ES-I3 (cell line): ENCODE measurements at regions not wholly inside any gene's neighbourhood (a gene's known extent, or its start where the extent isn't known, plus 50 kb on each side); places are given as distances from the start of the nearest gene placed in this dataset.
"Not testable (repeated sequence)": the region's sequence is repeated elsewhere in the genome, so short reads cannot be mapped to it uniquely, and the experiment has no call there.

Experiments used
- H3K36me3 ChIP-seq: 2 replicates; pipeline ENCODE4 v1.6.1; 2013; ENCODE audit warnings: mild to moderate bottlenecking, low read length, control low read depth, moderate library complexity; ENCODE audit not compliant: insufficient read depth
- H3K4me1 ChIP-seq: 2 replicates; pipeline ENCODE4 v1.6.1; 2013; ENCODE audit warnings: mild to moderate bottlenecking, control low read depth, low read length; ENCODE audit not compliant: insufficient read depth
- H3K9ac ChIP-seq: 2 replicates; pipeline ENCODE4 v1.6.1; 2013; ENCODE audit warnings: low read depth, mild to moderate bottlenecking, low read length, moderate library complexity
- H3K9me3 ChIP-seq: 2 replicates; pipeline ENCODE4 v1.6.1; 2013; ENCODE audit warnings: mild to moderate bottlenecking, low read length, moderate library complexity; ENCODE audit not compliant: control insufficient read depth, insufficient read depth

- H3K4me1 ChIP-seq: no peaks in the 10 kb centered on the region
- no peaks in the 10 kb centered on the region for H3K36me3 ChIP-seq
- no peaks in the 10 kb centered on the region for H3K9me3 ChIP-seq
- no peak overlapping the region for H3K9ac ChIP-seq
These were observed 1269.7 kb upstream of the SPRY2 start for GRCh38 chr13:81610644-81611043.

DNA sequence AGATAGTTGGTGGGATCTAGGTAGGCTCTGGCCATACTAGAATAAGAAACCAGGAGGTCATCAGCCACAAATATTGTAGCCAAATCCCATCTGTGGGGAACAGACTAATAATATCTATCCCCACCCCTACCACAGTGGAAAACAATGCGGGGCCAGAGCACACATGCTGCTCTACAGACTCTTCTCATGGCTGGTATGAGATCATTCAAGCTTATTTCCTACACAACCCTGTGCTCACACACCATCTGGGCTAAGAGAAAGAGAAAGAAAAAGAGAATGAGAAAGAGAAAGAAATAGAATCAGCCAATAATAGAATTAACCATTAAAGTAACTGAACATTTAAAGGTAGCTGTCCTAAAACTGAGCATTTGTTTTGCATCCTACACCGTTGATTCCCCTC is 1268.4 kb upstream of the SPRY2 start:
- Histone ChIP-seq H3K9me3 (no peaks in the 10 kb centered on the region), H3K9ac (no peak overlapping the region), H3K4me1 (no peaks in the 10 kb centered on the region), H3K36me3 (no peaks in the 10 kb centered on the region)

DNA sequence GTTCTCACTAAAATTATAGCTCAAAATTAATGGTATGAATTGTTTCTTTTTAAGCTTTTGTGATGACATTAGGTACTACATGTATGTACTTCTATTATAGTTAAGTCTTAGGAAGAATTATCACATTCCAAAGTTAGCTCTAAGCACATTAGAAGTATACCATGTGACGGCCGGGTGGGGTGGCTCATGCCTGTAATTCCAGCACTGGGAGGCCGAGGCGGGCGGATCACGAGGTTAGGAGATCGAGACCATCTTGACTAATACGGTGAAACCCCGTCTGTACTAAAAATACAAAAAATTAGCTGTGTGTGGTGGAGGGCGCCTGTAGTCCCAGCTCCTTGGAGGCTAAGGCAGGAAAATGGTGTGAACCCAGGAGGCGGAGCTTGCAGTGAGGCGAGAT is 1265.1 kb upstream of the SPRY2 start:
- no peaks in the 10 kb centered on the region for H3K4me1 ChIP-seq
- no peaks in the 10 kb centered on the region for H3K9me3 ChIP-seq
- no peaks in the 10 kb centered on the region for H3K36me3 ChIP-seq
- no peak overlapping the region for H3K9ac ChIP-seq

GRCh38 chr13:81602241-81602640 is 1261.3 kb upstream of the SPRY2 start:
- H3K9ac ChIP-seq: no peak overlapping the region
- H3K4me1 ChIP-seq: no peaks in the 10 kb centered on the region
- H3K36me3 ChIP-seq: no peaks in the 10 kb centered on the region
- no peaks in the 10 kb centered on the region for H3K9me3 ChIP-seq

DNA sequence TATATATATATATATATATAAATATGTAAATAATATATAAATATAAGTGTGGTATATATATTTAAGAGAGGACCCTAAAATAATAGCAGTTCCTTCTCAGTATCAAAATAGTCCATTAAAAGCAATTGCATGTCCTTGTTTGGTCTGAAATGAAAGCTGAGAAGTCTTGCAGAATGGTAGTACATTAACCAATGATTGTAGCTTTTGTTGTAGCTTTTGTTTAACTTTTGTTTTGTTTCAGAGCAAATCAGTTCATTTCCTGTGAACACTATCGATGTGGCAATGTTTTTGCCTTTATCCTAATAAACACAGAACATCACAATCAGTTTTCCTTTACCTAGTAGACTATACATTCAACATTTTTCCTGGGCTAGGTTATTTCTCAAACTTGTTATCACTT is 1256.2 kb upstream of the SPRY2 start:
- no peaks in the 10 kb centered on the region for H3K9me3 ChIP-seq
- no peaks in the 10 kb centered on the region for H3K36me3 ChIP-seq
- no peaks in the 10 kb centered on the region for H3K4me1 ChIP-seq
- H3K9ac ChIP-seq: no peak overlapping the region

GRCh38 chr13:81596224-81596753 is 1255.4 kb upstream of the SPRY2 start:
- H3K9ac ChIP-seq: no peak overlapping the region

DNA sequence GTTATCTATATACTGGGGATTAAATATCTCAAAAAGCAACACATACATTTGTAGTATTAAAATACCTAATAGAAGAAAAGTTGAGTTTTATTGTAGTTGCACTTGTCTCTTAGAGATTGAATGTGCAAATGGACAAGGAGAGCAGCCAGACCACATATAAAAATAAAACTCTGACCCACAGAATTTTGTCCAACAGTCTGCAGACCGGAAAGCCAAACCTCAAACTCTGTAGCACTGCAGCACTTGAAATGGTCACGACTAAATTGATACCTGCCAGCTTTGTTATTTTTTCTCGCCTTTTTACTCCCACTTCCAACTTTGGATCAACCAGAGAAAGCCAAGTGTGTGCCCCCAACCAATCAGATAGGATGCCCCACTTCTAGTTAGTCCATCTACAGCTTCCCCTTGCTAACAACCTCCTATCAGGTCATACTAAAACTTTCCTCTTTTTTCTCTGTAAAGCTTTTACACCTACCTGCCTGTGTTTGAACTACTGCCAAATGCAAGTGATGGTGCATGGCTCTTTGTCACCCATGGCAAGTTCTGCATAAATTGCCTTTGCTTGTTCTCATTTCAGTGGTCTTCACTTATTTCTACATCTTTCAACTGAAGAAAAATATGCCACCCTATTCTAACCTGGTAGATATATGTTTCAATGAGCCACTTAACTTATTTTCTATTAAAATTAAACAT is 1250.7 kb upstream of the SPRY2 start:
- Histone ChIP-seq H3K9ac (no peak overlapping the region), H3K36me3 (no peaks in the 10 kb centered on the region), H3K4me1 (no peaks in the 10 kb centered on the region), H3K9me3 (no peaks in the 10 kb centered on the region)

More at GRCh38 chr13:81596224-81596753, 1255.4 kb upstream of the SPRY2 start:
- no peaks in the 10 kb centered on the region for H3K36me3 ChIP-seq
- H3K4me1 ChIP-seq: no peaks in the 10 kb centered on the region
- H3K9me3 ChIP-seq: no peaks in the 10 kb centered on the region

DNA sequence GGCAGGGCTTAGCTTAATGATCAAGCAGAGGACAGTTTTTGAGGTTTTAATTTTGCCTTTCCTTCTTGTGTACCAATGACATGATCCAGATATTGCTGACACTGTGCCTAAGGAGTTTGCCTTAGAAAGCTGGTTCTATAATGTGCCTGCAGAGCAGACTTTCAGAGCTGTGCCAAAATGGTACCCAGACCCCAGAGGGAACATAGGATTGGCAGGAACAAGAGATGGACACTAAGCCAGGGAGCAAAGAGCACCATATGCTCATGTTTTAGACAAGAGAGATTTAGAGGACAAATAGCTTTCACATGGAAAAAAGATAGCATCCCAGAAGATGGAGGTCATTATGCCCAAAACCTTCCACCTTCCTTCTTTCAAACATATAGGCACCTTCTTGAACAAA is 1241.5 kb upstream of the SPRY2 start:
- Histone ChIP-seq H3K36me3 (no peaks in the 10 kb centered on the region), H3K4me1 (peaks cover 6% of the 10 kb centered on the region; the same call in 1 of the 2 replicates), H3K9me3 (no peaks in the 10 kb centered on the region), H3K9ac (no peak overlapping the region)

- Histone ChIP-seq H3K36me3 (no peaks in the 10 kb centered on the region), H3K9ac (no peak overlapping the region)
These were observed 1236.8 kb upstream of the SPRY2 start for GRCh38 chr13:81577601-81578195.

GRCh38 chr13:81568824-81569223 is 1227.9 kb upstream of the SPRY2 start:
- Histone ChIP-seq H3K9me3 (no peaks in the 10 kb centered on the region; the same call in 1 of the 2 replicates), H3K36me3 (no peaks in the 10 kb centered on the region)

More at GRCh38 chr13:81577601-81578195, 1236.8 kb upstream of the SPRY2 start:
- Histone ChIP-seq H3K4me1 (peaks cover 8% of the 10 kb centered on the region; the same call in 1 of the 2 replicates), H3K9me3 (no peaks in the 10 kb centered on the region)

DNA sequence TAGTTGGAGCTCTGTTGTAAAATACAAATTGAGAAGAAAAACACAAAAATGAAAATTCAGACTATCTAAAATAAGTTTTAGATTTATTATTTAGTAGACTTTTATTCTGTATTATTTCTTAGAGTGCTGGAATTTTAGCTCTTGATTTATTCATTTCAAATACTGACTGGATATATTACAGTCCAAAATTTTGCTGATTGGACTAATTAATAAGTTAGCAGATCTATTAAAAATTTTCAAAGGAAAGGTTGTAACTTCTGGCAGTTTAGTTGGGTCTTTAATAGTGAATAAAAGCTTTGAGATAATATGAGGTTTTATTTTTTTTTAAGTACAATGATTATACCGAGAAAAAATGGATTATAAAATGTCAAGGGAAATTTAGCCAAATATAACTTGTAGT is 1224.9 kb upstream of the SPRY2 start:
- H3K9ac ChIP-seq: no peak overlapping the region
- no peaks in the 10 kb centered on the region; the same call in 1 of the 2 replicates for H3K9me3 ChIP-seq
- no peaks in the 10 kb centered on the region for H3K4me1 ChIP-seq
- no peaks in the 10 kb centered on the region for H3K36me3 ChIP-seq

More at GRCh38 chr13:81568824-81569223, 1227.9 kb upstream of the SPRY2 start:
- 0 out of 2 replicates have a peak, but pooled peaks cover 4% of the 10 kb centered on the region for H3K4me1 ChIP-seq
- no peak overlapping the region for H3K9ac ChIP-seq

DNA sequence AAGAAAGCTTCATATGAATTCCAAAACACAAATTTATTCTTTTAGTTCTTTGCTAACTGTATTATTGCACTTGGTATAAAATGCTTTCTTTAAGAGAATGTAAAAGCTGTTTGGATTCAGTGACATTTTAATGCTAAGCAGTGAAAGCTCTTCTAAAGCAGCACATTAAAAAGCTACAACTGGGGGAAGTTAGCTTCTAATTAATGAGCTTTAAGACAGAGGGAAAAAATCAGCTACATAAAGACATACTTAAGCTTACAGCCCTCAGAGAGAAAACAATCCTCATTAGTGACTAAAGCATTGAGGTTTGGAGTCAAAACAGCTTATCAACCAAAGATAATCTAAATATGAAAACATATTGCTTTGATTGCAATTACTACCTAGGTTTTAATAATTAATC is 1222.2 kb upstream of the SPRY2 start:
- Histone ChIP-seq H3K9me3 (no peaks in the 10 kb centered on the region; the same call in 1 of the 2 replicates), H3K36me3 (no peaks in the 10 kb centered on the region), H3K4me1 (no peaks in the 10 kb centered on the region), H3K9ac (no peak overlapping the region)

- no peaks in the 10 kb centered on the region for H3K9me3 ChIP-seq
- no peak overlapping the region for H3K9ac ChIP-seq
- no peaks in the 10 kb centered on the region for H3K36me3 ChIP-seq
- no peaks in the 10 kb centered on the region for H3K4me1 ChIP-seq
These were observed 1221.7 kb upstream of the SPRY2 start for GRCh38 chr13:81562598-81562997.

GRCh38 chr13:81551036-81551435 is 1210.1 kb upstream of the SPRY2 start:
- no peaks in the 10 kb centered on the region for H3K36me3 ChIP-seq
- H3K4me1 ChIP-seq: no peaks in the 10 kb centered on the region
- no peak overlapping the region for H3K9ac ChIP-seq
- peaks cover 7% of the 10 kb centered on the region for H3K9me3 ChIP-seq

DNA sequence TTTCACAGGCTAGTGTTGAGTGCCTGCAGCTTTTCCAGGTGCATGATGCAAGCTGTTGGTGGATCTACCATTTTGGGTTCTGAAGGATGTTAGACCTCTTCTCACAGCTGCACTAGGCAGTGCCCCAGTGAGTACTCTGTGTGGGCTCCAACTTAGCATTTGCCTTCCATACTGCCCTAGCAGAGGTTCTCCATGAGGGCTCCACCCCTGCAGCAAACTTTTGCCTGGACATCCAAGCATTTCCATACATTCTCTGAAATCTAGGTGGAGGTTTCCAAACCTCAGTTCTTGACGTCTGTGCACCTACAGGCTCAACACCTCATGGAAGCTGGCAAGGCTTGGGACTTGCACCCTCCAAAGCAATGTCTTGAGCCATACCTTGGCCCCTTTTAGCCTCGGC is 1205.4 kb upstream of the SPRY2 start:
- peaks cover 13% of the 10 kb centered on the region for H3K9me3 ChIP-seq
- H3K36me3 ChIP-seq, H3K4me1 ChIP-seq, H3K9ac ChIP-seq: not testable (repeated sequence)
